GM12878 (cell line): ENCODE measurements at regions not wholly inside any gene's neighbourhood (a gene's known extent, or its start where the extent isn't known, plus 50 kb on each side); places are given as distances from the start of the nearest gene placed in this dataset.

ENCODE experiments used
- ATAC-seq: fragments of 200-7000 bp; cut with Tn5 transposase; 3 replicates; pipeline ENCODE4 v1.9.1; 2020; ENCODE audit warnings: mild to moderate bottlenecking, moderate library complexity
- BruUV-seq: library from RNA; stranded (reverse); fragments of 400-500 nt; replicated peaks from 2 replicates; lab custom pipeline; 2021; lab: Mats Ljungman, UMichigan
- CTCF ChIA-PET: fragments of 300-600 bp; sonication (Branson Sonifier 250); formaldehyde crosslinking; extraction: SDS; loops from one replicate; lab custom pipeline; 2021; ENCODE audit warnings: inconsistent platforms; lab: Yijun Ruan, JAX
- POLR2A ChIA-PET: fragments of 350-600 bp; formaldehyde crosslinking; extraction: SDS; loops from one replicate; lab custom pipeline; 2021; ENCODE audit warnings: inconsistent platforms; lab: Charles Lee
- RAD21 ChIA-PET: fragments of 300-600 bp; sonication (Branson Sonifier 250); formaldehyde crosslinking; loops from one replicate; lab custom pipeline; 2023; ENCODE audit warnings: antibody characterized with exemption; ENCODE audit not compliant: unreplicated experiment; lab: Charles Lee
- SMC1A ChIA-PET: fragments of 300-600 bp; sonication (Branson Sonifier 250); formaldehyde crosslinking; loops from one replicate; lab custom pipeline; 2023; ENCODE audit not compliant: unreplicated experiment, uncharacterized antibody; lab: Charles Lee
- DNase-seq: peaks from one replicate; pipeline ENCODE4 v3.0.0-alpha.2; 2011; ENCODE audit warnings: low read depth, low spot score
- FAIRE-seq: peaks from 3 replicates; lab custom pipeline; 2011; peaks lifted over from hg19 to GRCh38; lab: Jason Lieb, UNC
- H2AFZ ChIP-seq: 2 replicates; pipeline ENCODE4 v1.6.0; 2011; ENCODE audit warnings: low read depth, low read length, control low read depth; ENCODE audit not compliant: control insufficient read depth
- H3K27ac ChIP-seq: 2 replicates; pipeline ENCODE4 v1.5.1; 2011; ENCODE audit warnings: control low read depth; ENCODE audit not compliant: control insufficient read depth, insufficient read depth
- H3K27me3 ChIP-seq, 2 experiments: replicated peaks in 1 of 2; 2 replicates each; pipeline versions ENCODE4 v1.6.0 to v1.6.1; 2011; ENCODE audit warnings: low read length in 1 of 2; ENCODE audit not compliant: control insufficient read depth in 2 of 2, insufficient read depth in 2 of 2
- H3K36me3 ChIP-seq, 2 experiments: 2 replicates each; pipeline ENCODE4 v1.5.1; 2011; ENCODE audit warnings: low read length in 1 of 2; ENCODE audit not compliant: control insufficient read depth in 2 of 2, insufficient read depth in 2 of 2
- H3K4me1 ChIP-seq: 2 replicates; pipeline ENCODE4 v1.6.1; 2011; ENCODE audit warnings: mild to moderate bottlenecking, low read length, moderate library complexity, mixed read lengths; ENCODE audit not compliant: control insufficient read depth, insufficient read depth
- H3K4me2 ChIP-seq: 2 replicates; pipeline ENCODE4 v1.6.0; 2011; ENCODE audit warnings: control low read depth; ENCODE audit not compliant: control insufficient read depth, insufficient read depth
- H3K4me3 ChIP-seq: fragments of 200-600 bp; sonication (generic); 2 replicates; pipeline ENCODE4 v1.5.1; 2016
- H3K79me2 ChIP-seq: 2 replicates; pipeline ENCODE4 v1.6.0; 2011; ENCODE audit warnings: low read length; ENCODE audit not compliant: control insufficient read depth, insufficient read depth
- H3K9ac ChIP-seq: 2 replicates; pipeline ENCODE4 v1.8.0; 2011; ENCODE audit warnings: low read length, control low read depth, mixed read lengths; ENCODE audit not compliant: control insufficient read depth, insufficient read depth
- H3K9me3 ChIP-seq: replicated peaks from 3 replicates; pipeline ENCODE4 v1.5.1; 2011; ENCODE audit warnings: mild to moderate bottlenecking, low read length; ENCODE audit not compliant: control insufficient read depth, insufficient read depth
- H4K20me1 ChIP-seq: 2 replicates; pipeline ENCODE4 v1.6.0; 2011; ENCODE audit not compliant: control insufficient read depth, insufficient read depth
- BHLHE40 ChIP-seq, 2 experiments: fragments of 450-650 bp in 1 of 2; IDR thresholded peaks; 2 replicates each; pipeline ENCODE4 v1.6.1; 2011 to 2017; ENCODE audit warnings: low read depth in 2 of 2, borderline replicate concordance in 1 of 2, improper control_type of control experiment in 1 of 2, low read length in 1 of 2, mild to moderate bottlenecking in 1 of 2
- CHD1 ChIP-seq: IDR thresholded peaks from 2 replicates; pipeline ENCODE4 v1.6.1; 2012; ENCODE audit warnings: low read depth, low read length, improper control_type of control experiment
- CREB1 ChIP-seq: IDR thresholded peaks from 2 replicates; pipeline ENCODE4 v1.6.1; 2012; ENCODE audit warnings: low read depth, mild to moderate bottlenecking, inconsistent platforms
- FOS ChIP-seq: IDR thresholded peaks from 3 replicates; pipeline ENCODE4 v1.6.1; 2011; ENCODE audit warnings: borderline replicate concordance; ENCODE audit not compliant: insufficient read length; ENCODE audit errors: extremely low read depth
- GABPA ChIP-seq: IDR thresholded peaks from 2 replicates; pipeline ENCODE4 v1.6.1; 2014; ENCODE audit warnings: antibody characterized with exemption, low read depth, mild to moderate bottlenecking, inconsistent platforms
- GATAD2B ChIP-seq: fragments of 450-650 bp; conservative IDR thresholded peaks from 2 replicates; pipeline ENCODE4 v1.6.1; 2017; ENCODE audit warnings: low read depth, mild to moderate bottlenecking, moderate library complexity
- HDAC2 ChIP-seq: fragments of 200-600 bp; sonication (generic); IDR thresholded peaks from 2 replicates; pipeline ENCODE4 v1.6.1; 2017
- HDAC6 ChIP-seq: fragments of 200-600 bp; sonication (generic); IDR thresholded peaks from one replicate; pipeline ENCODE4 v1.8.0; 2017; ENCODE audit warnings: antibody characterized with exemption; ENCODE audit not compliant: unreplicated experiment
- MXI1 ChIP-seq: fragments of 150-350 bp; IDR thresholded peaks from 2 replicates; pipeline ENCODE4 v1.6.1; 2011; ENCODE audit warnings: low read depth, mild to moderate bottlenecking, inconsistent platforms, low read length, improper control_type of control experiment
- NFIC ChIP-seq: IDR thresholded peaks from 2 replicates; pipeline ENCODE4 v1.6.1; 2012; ENCODE audit warnings: low read depth, mild to moderate bottlenecking, inconsistent platforms, low read length, moderate library complexity
- NKRF ChIP-seq: fragments of 450-650 bp; conservative IDR thresholded peaks from 2 replicates; pipeline ENCODE4 v1.6.1; 2017; ENCODE audit warnings: mild to moderate bottlenecking, moderate library complexity
- RB1 ChIP-seq: fragments of 450-650 bp; formaldehyde crosslinking; IDR thresholded peaks from 2 replicates; pipeline ENCODE4 v1.6.1; 2017; ENCODE audit warnings: mild to moderate bottlenecking, borderline replicate concordance
- RELB ChIP-seq: fragments of 450-650 bp; IDR thresholded peaks from 2 replicates; pipeline ENCODE4 v1.6.1; 2017; ENCODE audit warnings: low read depth, mild to moderate bottlenecking, moderate library complexity
- SIX5 ChIP-seq: IDR thresholded peaks from 2 replicates; pipeline ENCODE4 v1.6.1; 2011; ENCODE audit warnings: mild to moderate bottlenecking, low read depth, low read length, moderate library complexity; ENCODE audit not compliant: severe bottlenecking
- SMAD5 ChIP-seq: IDR thresholded peaks from 2 replicates; pipeline ENCODE4 v1.6.1; 2016; ENCODE audit warnings: antibody characterized with exemption, low read depth
- SREBF2 ChIP-seq: IDR thresholded peaks from 2 replicates; pipeline ENCODE4 v1.6.1; 2012; ENCODE audit warnings: mild to moderate bottlenecking, low read length
- ZZZ3 ChIP-seq: IDR thresholded peaks from 2 replicates; pipeline ENCODE4 v1.6.1; 2011; ENCODE audit warnings: low read depth; ENCODE audit not compliant: control insufficient read depth, insufficient read length
- WGBS: methylation state at CpG from one replicate; pipeline ENCODE4 v1.1.6; 2016; ENCODE audit warnings: low lambda C conversion rate; ENCODE audit not compliant: insufficient replicate concordance, insufficient coverage; ENCODE audit errors: missing lambda C conversion rate; 5-methylcytosine and 5-hydroxymethylcytosine counted together
- in situ Hi-C: fragments of 300-500 bp; cut with MboI; formaldehyde crosslinking; loops from 9 replicates; pipeline ENCODE4 v1.14.3; 2018; ENCODE audit warnings: mixed read lengths
- intact Hi-C: fragments of 100-400 bp; cut with micrococcal nuclease; formaldehyde crosslinking; loops from one replicate; pipeline ENCODE4 v1.14.2; 2022; ENCODE audit not compliant: unreplicated experiment

GRCh38 chr2:165024199-165024598, 68.9 kb upstream of the SLC38A11 start:
- CTCF ChIA-PET = no interaction called here
- H3K9me3 ChIP-seq = no peaks in the 10 kb centered on the region
- FAIRE-seq = no peak
- no peak for ATAC-seq
- RAD21 ChIA-PET = no interaction called here
- H3K4me3 ChIP-seq = no peak overlapping the region
- 18% methylated on average over 3 of the region's 3 CpGs for WGBS
- SMC1A ChIA-PET = no interaction called here
- no TSS peak for BruUV-seq
- no peak overlapping the region for H3K9ac ChIP-seq
- no peak for DNase-seq
- no peaks in the 10 kb centered on the region for H3K79me2 ChIP-seq
- no peak overlapping the region for H2AFZ ChIP-seq
- H3K36me3 ChIP-seq = no peaks in the 10 kb centered on the region
- H3K27me3 ChIP-seq = no peaks in the 10 kb centered on the region
- intact Hi-C loops (no loop called here), in situ Hi-C loops (no loop called here)
- no peak overlapping the region for H3K27ac ChIP-seq
- H4K20me1 ChIP-seq = no peaks in the 10 kb centered on the region
- no peak for TF ChIP-seq RELB
- TF ChIP-seq GABPA = no peak
- no peak for TF ChIP-seq NKRF
- TF ChIP-seq CREB1 = no peak
- no peak for TF ChIP-seq GATAD2B
- no peak for TF ChIP-seq SREBF2
- TF ChIP-seq BHLHE40 (IDR thresholded peaks at IDR 0.05; ENCODE audit: borderline replicate concordance in 1 of 2, low read depth in 2 of 2, low read length in 1 of 2) = no peak
- TF ChIP-seq MXI1 = no peak
- TF ChIP-seq SMAD5 = no peak
- TF ChIP-seq HDAC2 = no peak
- TF ChIP-seq FOS = no peak
- no peak for TF ChIP-seq NFIC
- TF ChIP-seq RB1 = no peak
- TF ChIP-seq CHD1 = no peak
- no peak for TF ChIP-seq ZZZ3
- TF ChIP-seq HDAC6 = no peak
- TF ChIP-seq SIX5 = no peak
- no peak overlapping the region for H3K4me2 ChIP-seq
- no peaks in the 10 kb centered on the region for H3K4me1 ChIP-seq
- POLR2A ChIA-PET = no interaction called here
